ENCODE measurements at regions not wholly inside any gene's neighbourhood (a gene's known extent, or its start where the extent isn't known, plus 50 kb on each side); places are given as distances from the start of the nearest gene placed in this dataset.
"Not testable (repeated sequence)": the region's sequence is repeated elsewhere in the genome, so short reads cannot be mapped to it uniquely, and the experiment has no call there.

GRCh38 chr2:20130160-20130560, 78.7 kb upstream of the LAPTM4A start:
- no peak for DNase-seq

- no peak for DNase-seq
Observed at GRCh38 chr2:20129331-20130159, 78.1 kb upstream of the LAPTM4A start.

GRCh38 chr2:20128506-20129330, 77.3 kb upstream of the LAPTM4A start:
- DNase-seq: no peak

GRCh38 chr2:20126469-20126868, 75.0 kb upstream of the LAPTM4A start:
- DNase-seq: no peak

GRCh38 chr2:20126040-20126439, 74.6 kb upstream of the LAPTM4A start:
- no peak for DNase-seq

GRCh38 chr2:20125616-20126015, 74.2 kb upstream of the LAPTM4A start:
- no peak for DNase-seq

GRCh38 chr2:20125164-20125563, 73.7 kb upstream of the LAPTM4A start:
- no peak for DNase-seq

GRCh38 chr2:20123871-20124594, 72.6 kb upstream of the LAPTM4A start:
- no peak for DNase-seq

- no peak for DNase-seq
Observed at GRCh38 chr2:20122864-20123263, 71.4 kb upstream of the LAPTM4A start.

GRCh38 chr2:20120569-20121416, 69.4 kb upstream of the LAPTM4A start:
- no peak for DNase-seq

- DNase-seq: no peak
Observed at GRCh38 chr2:20118051-20118450, 66.6 kb upstream of the LAPTM4A start.

GRCh38 chr2:20115902-20116301, 64.5 kb upstream of the LAPTM4A start:
- no peak for DNase-seq

- DNase-seq: no peak
Observed at GRCh38 chr2:20115374-20115773, 63.9 kb upstream of the LAPTM4A start.

- DNase-seq: no peak
Observed at GRCh38 chr2:20113986-20114938, 62.8 kb upstream of the LAPTM4A start.

GRCh38 chr2:20113004-20113796, 61.8 kb upstream of the LAPTM4A start:
- no peak for DNase-seq

- DNase-seq: not testable (repeated sequence)
Observed at GRCh38 chr2:20112361-20112760, 60.9 kb upstream of the LAPTM4A start.

- DNase-seq: no peak
Observed at GRCh38 chr2:20111311-20112131, 60.1 kb upstream of the LAPTM4A start.

- DNase-seq: no peak
Observed at GRCh38 chr2:20110876-20111275, 59.4 kb upstream of the LAPTM4A start.

- DNase-seq: no peak
Observed at GRCh38 chr2:20110383-20110782, 59.0 kb upstream of the LAPTM4A start.
